ENCODE measurements at regions not wholly inside any gene's neighbourhood (a gene's known extent, or its start where the extent isn't known, plus 50 kb on each side); places are given as distances from the start of the nearest gene placed in this dataset.

DNA sequence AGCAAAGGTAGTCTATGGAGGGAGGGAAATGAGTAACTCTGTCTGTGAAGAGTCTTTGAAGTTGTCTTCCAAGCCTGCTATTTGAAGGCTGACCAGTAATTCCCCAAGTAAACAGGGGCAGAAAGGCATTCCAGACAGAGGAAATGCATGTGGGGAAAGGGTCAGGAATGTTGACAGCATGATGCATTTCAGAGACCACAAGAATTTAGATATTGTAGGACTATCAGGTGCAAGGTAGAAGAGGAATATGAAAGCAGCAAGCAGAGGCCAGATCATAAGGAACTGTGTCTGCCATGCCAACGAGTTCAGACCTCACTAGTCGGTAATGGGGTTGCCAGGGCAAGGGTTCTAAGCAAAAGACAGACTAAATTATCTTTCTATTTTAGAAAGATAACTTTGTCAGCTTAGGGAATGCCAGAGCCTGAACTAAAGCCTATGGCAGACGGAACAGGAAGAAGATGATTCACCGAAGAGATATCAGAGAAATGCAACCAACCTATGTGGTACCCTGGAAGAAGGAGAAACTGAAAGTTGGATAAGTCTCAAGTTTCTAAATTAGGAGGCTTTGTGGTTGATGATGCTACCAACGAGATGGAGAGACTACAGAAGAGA is 327.0 kb upstream of the RORA start:
- ATAC-seq (no peak), DNase-seq (ENCODE audit: low read depth, low spot score) (no peak)
- BruUV-seq (replicated peaks), result no TSS peak
- Histone ChIP-seq H3K36me3 (ENCODE audit: control insufficient read depth in 1 of 2, insufficient read depth in 2 of 2, low read length in 2 of 2) (no peaks in the 10 kb centered on the region), H4K20me1 (ENCODE audit: insufficient read depth) (no peaks in the 10 kb centered on the region), H3K27ac (ENCODE audit: low read depth, low read length) (no peak overlapping the region), H3K4me3 (replicated peaks in 1 of 2; ENCODE audit: low read depth in 1 of 2, low read length in 2 of 2) (no peak overlapping the region), H3K9ac (ENCODE audit: low read length) (no peak overlapping the region), H3K27me3 (ENCODE audit: insufficient read depth, low read length) (no peaks in the 10 kb centered on the region), H3K4me1 (ENCODE audit: control insufficient read depth in 1 of 2, insufficient read depth in 2 of 2, low read length in 2 of 2) (no peaks in the 10 kb centered on the region), H3K4me2 (ENCODE audit: low read length) (no peak overlapping the region), H2AFZ (ENCODE audit: low read depth, low read length, poor library complexity, severe bottlenecking) (no peak overlapping the region), H3K79me2 (ENCODE audit: insufficient read depth, low read length) (no peaks in the 10 kb centered on the region), H3K9me3 (ENCODE audit: control insufficient read depth in 1 of 2, insufficient read depth in 1 of 2, low read depth in 1 of 2, low read length in 2 of 2) (no peaks in the 10 kb centered on the region), H3K9me2 (ENCODE audit: insufficient read depth) (no peaks in the 10 kb centered on the region)
- RAD21 ChIA-PET (ENCODE audit: low non-redundant PET in 1 of 2, low total read pairs in 2 of 2, uncharacterized antibody in 2 of 2, unreplicated experiment in 2 of 2), result no interaction called here
- CTCF ChIA-PET, result no interaction called here
- intact Hi-C loops (cut with micrococcal nuclease), result no loop called here
- TF ChIP-seq EGR1 (IDR thresholded peaks at IDR 0.05; ENCODE audit: low read depth) (no peak), EZH2phosphoT487 (IDR thresholded peaks at IDR 0.05; ENCODE audit: borderline replicate concordance) (no peak), YY1 (IDR thresholded peaks at IDR 0.05; ENCODE audit: extremely low read depth, insufficient replicate concordance, low read depth, low read length) (no peak), ZFX (IDR thresholded peaks at IDR 0.05) (no peak), EZH2 (IDR thresholded peaks at IDR 0.05) (no peak), POLR2A (IDR thresholded peaks at IDR 0.05; ENCODE audit: borderline replicate concordance, extremely low read depth, insufficient read depth, insufficient read length) (no peak), SRF (IDR thresholded peaks at IDR 0.05; ENCODE audit: low read depth) (no peak), RAD21 (IDR thresholded peaks at IDR 0.05; ENCODE audit: low read depth) (no peak), POLR2AphosphoS5 (IDR thresholded peaks at IDR 0.05; ENCODE audit: low read depth, low read length) (no peak)
- TF ChIP-seq, protein P1, sequence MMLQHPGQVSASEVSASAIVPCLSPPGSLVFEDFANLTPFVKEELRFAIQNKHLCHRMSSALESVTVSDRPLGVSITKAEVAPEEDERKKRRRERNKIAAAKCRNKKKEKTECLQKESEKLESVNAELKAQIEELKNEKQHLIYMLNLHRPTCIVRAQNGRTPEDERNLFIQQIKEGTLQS (IDR thresholded peaks at IDR 0.05), result no peak
- TF ChIP-seq, protein P2, sequence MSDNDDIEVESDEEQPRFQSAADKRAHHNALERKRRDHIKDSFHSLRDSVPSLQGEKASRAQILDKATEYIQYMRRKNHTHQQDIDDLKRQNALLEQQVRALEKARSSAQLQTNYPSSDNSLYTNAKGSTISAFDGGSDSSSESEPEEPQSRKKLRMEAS (IDR thresholded peaks at IDR 0.05), result no peak
- POLR2A ChIA-PET, result no interaction called here

DNA sequence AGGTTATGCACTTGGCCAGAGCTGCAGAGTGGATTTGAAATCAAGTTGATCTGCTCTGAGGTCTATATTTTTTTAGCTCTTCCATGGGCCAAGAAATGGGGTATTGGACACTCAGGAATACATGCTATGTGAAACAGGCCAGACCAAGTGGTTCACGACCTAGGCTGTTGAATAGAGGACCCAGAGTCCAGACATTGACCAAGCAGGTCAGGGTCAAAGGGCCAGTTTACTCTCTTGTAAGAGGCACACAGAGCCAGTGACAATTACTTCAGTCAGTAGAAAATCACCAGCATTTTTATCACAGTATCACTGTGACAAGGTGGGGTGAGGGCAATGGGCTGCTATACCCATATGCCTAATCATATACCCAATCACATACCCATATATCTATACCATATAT is 320.6 kb upstream of the RORA start:
- Histone ChIP-seq H3K36me3 (ENCODE audit: control insufficient read depth in 1 of 2, insufficient read depth in 2 of 2, low read length in 2 of 2) (no peaks in the 10 kb centered on the region), H3K79me2 (ENCODE audit: insufficient read depth, low read length) (no peaks in the 10 kb centered on the region), H3K27ac (ENCODE audit: low read depth, low read length) (no peak overlapping the region), H3K4me3 (replicated peaks in 1 of 2; ENCODE audit: low read depth in 1 of 2, low read length in 2 of 2) (no peak overlapping the region), H3K9me3 (ENCODE audit: control insufficient read depth in 1 of 2, insufficient read depth in 1 of 2, low read depth in 1 of 2, low read length in 2 of 2) (no peaks in the 10 kb centered on the region; a peak in 1 of 4 replicates), H4K20me1 (ENCODE audit: insufficient read depth) (no peaks in the 10 kb centered on the region), H2AFZ (ENCODE audit: low read depth, low read length, poor library complexity, severe bottlenecking) (no peak overlapping the region), H3K4me2 (ENCODE audit: low read length) (no peak overlapping the region), H3K9me2 (ENCODE audit: insufficient read depth) (no peaks in the 10 kb centered on the region), H3K27me3 (ENCODE audit: insufficient read depth, low read length) (no peaks in the 10 kb centered on the region), H3K9ac (ENCODE audit: low read length) (no peak overlapping the region), H3K4me1 (ENCODE audit: control insufficient read depth in 1 of 2, insufficient read depth in 2 of 2, low read length in 2 of 2) (no peaks in the 10 kb centered on the region)
- no peak for DNase-seq (ENCODE audit: low read depth, low spot score)
- intact Hi-C loops (cut with micrococcal nuclease), result no loop called here
- ATAC-seq, result no peak
- ChIA-PET POLR2A (no interaction called here), CTCF (no interaction called here), RAD21 (ENCODE audit: low non-redundant PET in 1 of 2, low total read pairs in 2 of 2, uncharacterized antibody in 2 of 2, unreplicated experiment in 2 of 2) (no interaction called here)
- no TSS peak for BruUV-seq (replicated peaks)
- TF ChIP-seq, protein P3, sequence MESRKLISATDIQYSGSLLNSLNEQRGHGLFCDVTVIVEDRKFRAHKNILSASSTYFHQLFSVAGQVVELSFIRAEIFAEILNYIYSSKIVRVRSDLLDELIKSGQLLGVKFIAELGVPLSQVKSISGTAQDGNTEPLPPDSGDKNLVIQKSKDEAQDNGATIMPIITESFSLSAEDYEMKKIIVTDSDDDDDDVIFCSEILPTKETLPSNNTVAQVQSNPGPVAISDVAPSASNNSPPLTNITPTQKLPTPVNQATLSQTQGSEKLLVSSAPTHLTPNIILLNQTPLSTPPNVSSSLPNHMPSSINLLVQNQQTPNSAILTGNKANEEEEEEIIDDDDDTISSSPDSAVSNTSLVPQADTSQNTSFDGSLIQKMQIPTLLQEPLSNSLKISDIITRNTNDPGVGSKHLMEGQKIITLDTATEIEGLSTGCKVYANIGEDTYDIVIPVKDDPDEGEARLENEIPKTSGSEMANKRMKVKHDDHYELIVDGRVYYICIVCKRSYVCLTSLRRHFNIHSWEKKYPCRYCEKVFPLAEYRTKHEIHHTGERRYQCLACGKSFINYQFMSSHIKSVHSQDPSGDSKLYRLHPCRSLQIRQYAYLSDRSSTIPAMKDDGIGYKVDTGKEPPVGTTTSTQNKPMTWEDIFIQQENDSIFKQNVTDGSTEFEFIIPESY (IDR thresholded peaks at IDR 0.05; ENCODE audit: extremely low read depth, insufficient replicate concordance, low read length), result no peak
- TF ChIP-seq TCF7L2 (IDR thresholded peaks at IDR 0.05; ENCODE audit: borderline replicate concordance, extremely low read depth, insufficient read depth, insufficient read length), result no peak
- TF ChIP-seq SIN3A (IDR thresholded peaks at IDR 0.05; ENCODE audit: low read depth), result no peak
- TF ChIP-seq, protein P4, sequence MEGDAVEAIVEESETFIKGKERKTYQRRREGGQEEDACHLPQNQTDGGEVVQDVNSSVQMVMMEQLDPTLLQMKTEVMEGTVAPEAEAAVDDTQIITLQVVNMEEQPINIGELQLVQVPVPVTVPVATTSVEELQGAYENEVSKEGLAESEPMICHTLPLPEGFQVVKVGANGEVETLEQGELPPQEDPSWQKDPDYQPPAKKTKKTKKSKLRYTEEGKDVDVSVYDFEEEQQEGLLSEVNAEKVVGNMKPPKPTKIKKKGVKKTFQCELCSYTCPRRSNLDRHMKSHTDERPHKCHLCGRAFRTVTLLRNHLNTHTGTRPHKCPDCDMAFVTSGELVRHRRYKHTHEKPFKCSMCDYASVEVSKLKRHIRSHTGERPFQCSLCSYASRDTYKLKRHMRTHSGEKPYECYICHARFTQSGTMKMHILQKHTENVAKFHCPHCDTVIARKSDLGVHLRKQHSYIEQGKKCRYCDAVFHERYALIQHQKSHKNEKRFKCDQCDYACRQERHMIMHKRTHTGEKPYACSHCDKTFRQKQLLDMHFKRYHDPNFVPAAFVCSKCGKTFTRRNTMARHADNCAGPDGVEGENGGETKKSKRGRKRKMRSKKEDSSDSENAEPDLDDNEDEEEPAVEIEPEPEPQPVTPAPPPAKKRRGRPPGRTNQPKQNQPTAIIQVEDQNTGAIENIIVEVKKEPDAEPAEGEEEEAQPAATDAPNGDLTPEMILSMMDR (IDR thresholded peaks at IDR 0.05 in 2 of 3, conservative IDR thresholded peaks at IDR 0.05 in 1 of 3; ENCODE audit: borderline replicate concordance in 1 of 3, insufficient read depth in 1 of 3, low read depth in 2 of 3, low read length in 2 of 3), result no peak
- no peak for TF ChIP-seq CEBPB (IDR thresholded peaks at IDR 0.05; ENCODE audit: low read depth)
- no peak for TF ChIP-seq ZFX (IDR thresholded peaks at IDR 0.05)
- TF ChIP-seq SP1 (IDR thresholded peaks at IDR 0.05; ENCODE audit: low read depth), result no peak
- TF ChIP-seq JUND (IDR thresholded peaks at IDR 0.05), result no peak
